CD4-positive, alpha-beta T cell (primary cell): ENCODE measurements at regions not wholly inside any gene's neighbourhood (a gene's known extent, or its start where the extent isn't known, plus 50 kb on each side); places are given as distances from the start of the nearest gene placed in this dataset.

Source experiments
- ATAC-seq: fragments of 200-7000 bp; cut with Tn5 transposase; one replicate; pipeline ENCODE4 v1.10.0; 2022; ENCODE audit warnings: mild to moderate bottlenecking; ENCODE audit not compliant: poor library complexity
- CTCF ChIA-PET: fragments of 350-600 bp; sonication (Branson Sonifier 250); formaldehyde crosslinking; loops from one replicate; lab custom pipeline; 2021; ENCODE audit warnings: antibody characterized with exemption, inconsistent platforms; lab: Charles Lee
- POLR2A ChIA-PET: fragments of 350-600 bp; sonication (Branson Sonifier 250); formaldehyde crosslinking; loops from one replicate; lab custom pipeline; 2021; ENCODE audit warnings: antibody characterized with exemption, inconsistent platforms; lab: Charles Lee
- DNase-seq, 14 experiments: peaks; one replicate each; pipeline ENCODE4 v3.0.0-alpha.2; 2013 to 2020; ENCODE audit warnings: mixed read lengths in 2 of 14
- H3K27ac ChIP-seq, 2 donors: one replicate each; pipeline versions ENCODE4 v1.5.1 to v1.7.0; 2013; ENCODE audit warnings: low read length in 2 of 2, low read depth in 1 of 2, mild to moderate bottlenecking in 1 of 2
- H3K27me3 ChIP-seq, 2 experiments: 1 replicate in 1 of 2; 2 replicates in 1 of 2; pipeline versions ENCODE4 v1.6.1 to v1.7.0; 2013; ENCODE audit warnings: low read length in 2 of 2, control low read depth in 1 of 2, mild to moderate bottlenecking in 1 of 2, moderate library complexity in 1 of 2; ENCODE audit not compliant: insufficient read depth in 2 of 2, control insufficient read depth in 1 of 2
- H3K36me3 ChIP-seq: one replicate; pipeline ENCODE4 v1.6.1; 2013; ENCODE audit warnings: low read length, control low read depth; ENCODE audit not compliant: insufficient read depth
- H3K4me1 ChIP-seq: one replicate; pipeline ENCODE4 v1.6.1; 2013; ENCODE audit warnings: low read length, control low read depth; ENCODE audit not compliant: insufficient read depth
- H3K4me3 ChIP-seq: one replicate; pipeline ENCODE4 v1.5.1; 2013; ENCODE audit warnings: mild to moderate bottlenecking, low read length, moderate library complexity
- H3K9me3 ChIP-seq, 2 experiments: 1 replicate in 1 of 2; 2 replicates in 1 of 2; pipeline versions ENCODE4 v1.6.1 to v1.7.0; 2013; ENCODE audit warnings: low read length in 2 of 2, mild to moderate bottlenecking in 2 of 2, control low read depth in 1 of 2, moderate library complexity in 1 of 2; ENCODE audit not compliant: control insufficient read depth in 1 of 2, insufficient read depth in 1 of 2
- H3K27ac Mint-ChIP-seq: one replicate; pipeline ENCODE4 v1.8.0; 2020; ENCODE audit warnings: mixed read lengths
- H3K27me3 Mint-ChIP-seq: one replicate; pipeline ENCODE4 v1.8.0; 2021; ENCODE audit warnings: mixed read lengths
- H3K36me3 Mint-ChIP-seq: one replicate; pipeline ENCODE4 v1.8.0; 2021; ENCODE audit warnings: low read depth, mixed read lengths
- H3K4me1 Mint-ChIP-seq: one replicate; pipeline ENCODE4 v1.8.0; 2021; ENCODE audit warnings: low read depth, mixed read lengths
- H3K4me3 Mint-ChIP-seq: one replicate; pipeline ENCODE4 v1.8.0; 2020; ENCODE audit warnings: mild to moderate bottlenecking, mixed read lengths
- H3K9me3 Mint-ChIP-seq: one replicate; pipeline ENCODE4 v1.8.0; 2020; ENCODE audit warnings: mixed read lengths
- intact Hi-C, 2 experiments: fragments of 100-400 bp; cut with DNase I in 1 of 2; cut with micrococcal nuclease in 1 of 2; formaldehyde crosslinking; loops; one replicate each; pipeline versions ENCODE4 v1.15.1 to v1.9.0; 2023 to 2025; cut with DNase I, micrococcal nuclease
- TF ChIP-seq, protein P1 (sequence below): fragments of 200-600 bp; IDR thresholded peaks from one replicate; pipeline ENCODE4 v1.8.0; 2022; ENCODE audit warnings: antibody characterized with exemption, mild to moderate bottlenecking

DNA sequence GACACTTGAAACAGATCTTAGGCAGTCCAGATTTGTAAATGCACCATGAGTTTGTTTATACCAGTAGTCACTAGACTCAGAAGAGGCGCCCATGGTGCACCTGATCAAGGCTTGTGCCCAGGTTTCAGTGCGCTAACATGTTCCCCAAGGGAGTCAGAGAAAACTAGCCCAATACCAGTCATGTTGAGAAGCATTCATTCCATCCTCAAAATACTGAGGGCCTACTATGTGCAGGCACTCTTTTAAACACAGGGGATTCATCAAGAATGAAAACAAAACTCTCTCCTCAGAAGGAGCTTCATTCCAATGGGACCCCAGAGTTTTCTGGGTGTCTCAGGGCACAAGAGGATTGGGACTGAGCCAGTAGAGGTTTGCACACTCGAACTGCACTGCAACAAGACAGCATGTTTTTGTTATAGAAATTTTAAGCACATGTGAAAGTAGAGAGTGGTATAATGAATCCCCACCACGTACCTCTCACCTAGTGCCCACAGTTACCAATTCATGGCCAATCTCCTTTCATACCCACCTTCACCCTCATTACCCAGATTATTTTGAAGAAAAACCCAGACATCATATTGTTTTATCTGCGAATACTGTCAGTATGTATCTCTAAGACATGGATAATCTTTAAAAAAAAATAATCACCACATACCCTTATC lies 55.0 kb upstream of the ARID5B start:
- Histone ChIP-seq H3K9me3 (no peaks in the 10 kb centered on the region), H3K36me3 (no peaks in the 10 kb centered on the region), H3K4me3 (no peak overlapping the region), H3K4me1 (no peaks in the 10 kb centered on the region), H3K27me3 (no peaks in the 10 kb centered on the region), H3K27ac (no peak overlapping the region)
- ATAC-seq = no peak
- no peaks in the 10 kb centered on the region for H3K9me3 Mint-ChIP-seq
- no peaks in the 10 kb centered on the region for H3K27me3 Mint-ChIP-seq
- CTCF ChIA-PET = no interaction called here
- H3K36me3 Mint-ChIP-seq = no peaks in the 10 kb centered on the region
- no peak overlapping the region for H3K27ac Mint-ChIP-seq
- TF ChIP-seq, protein P1, sequence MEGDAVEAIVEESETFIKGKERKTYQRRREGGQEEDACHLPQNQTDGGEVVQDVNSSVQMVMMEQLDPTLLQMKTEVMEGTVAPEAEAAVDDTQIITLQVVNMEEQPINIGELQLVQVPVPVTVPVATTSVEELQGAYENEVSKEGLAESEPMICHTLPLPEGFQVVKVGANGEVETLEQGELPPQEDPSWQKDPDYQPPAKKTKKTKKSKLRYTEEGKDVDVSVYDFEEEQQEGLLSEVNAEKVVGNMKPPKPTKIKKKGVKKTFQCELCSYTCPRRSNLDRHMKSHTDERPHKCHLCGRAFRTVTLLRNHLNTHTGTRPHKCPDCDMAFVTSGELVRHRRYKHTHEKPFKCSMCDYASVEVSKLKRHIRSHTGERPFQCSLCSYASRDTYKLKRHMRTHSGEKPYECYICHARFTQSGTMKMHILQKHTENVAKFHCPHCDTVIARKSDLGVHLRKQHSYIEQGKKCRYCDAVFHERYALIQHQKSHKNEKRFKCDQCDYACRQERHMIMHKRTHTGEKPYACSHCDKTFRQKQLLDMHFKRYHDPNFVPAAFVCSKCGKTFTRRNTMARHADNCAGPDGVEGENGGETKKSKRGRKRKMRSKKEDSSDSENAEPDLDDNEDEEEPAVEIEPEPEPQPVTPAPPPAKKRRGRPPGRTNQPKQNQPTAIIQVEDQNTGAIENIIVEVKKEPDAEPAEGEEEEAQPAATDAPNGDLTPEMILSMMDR = no peak
- no peak for DNase-seq
- POLR2A ChIA-PET = interaction anchor here (1.1 kb wide), 1 partner anchor 21 kb away, joined by 3 read pairs; no protein-coding TSS in a partner anchor
- intact Hi-C loops = no loop called here
- H3K4me1 Mint-ChIP-seq = peaks cover 7% of the 10 kb centered on the region
- H3K4me3 Mint-ChIP-seq = no peak overlapping the region

DNA sequence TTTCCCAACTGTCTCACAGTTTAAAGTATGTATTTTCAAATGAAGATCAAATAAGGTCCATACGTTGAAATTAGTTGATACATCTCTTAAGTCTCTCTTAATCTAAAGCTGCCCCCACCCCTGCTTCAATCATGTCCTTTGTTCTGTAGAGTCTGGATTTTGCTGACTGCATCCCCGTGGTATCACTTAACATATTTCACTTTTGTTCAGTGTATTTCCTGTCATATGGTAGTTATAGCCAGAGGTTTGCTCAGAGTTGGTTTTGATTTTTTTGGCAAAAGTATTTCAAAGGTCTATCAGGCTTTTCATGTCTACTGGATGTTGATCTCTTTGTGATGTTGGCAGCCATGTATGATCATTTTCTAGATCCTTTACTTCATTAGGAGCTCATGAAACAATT lies 54.4 kb upstream of the ARID5B start:
- Histone ChIP-seq H3K27me3 (no peaks in the 10 kb centered on the region), H3K36me3 (no peaks in the 10 kb centered on the region), H3K4me1 (no peaks in the 10 kb centered on the region), H3K27ac (no peak overlapping the region), H3K4me3 (no peak overlapping the region), H3K9me3 (no peaks in the 10 kb centered on the region)
- ChIA-PET CTCF (no interaction called here), POLR2A (interaction anchor here (1.1 kb wide), 1 partner anchor 20 kb away, joined by 3 read pairs; no protein-coding TSS in a partner anchor)
- Mint-ChIP-seq H3K36me3 (no peaks in the 10 kb centered on the region), H3K27ac (no peak overlapping the region), H3K4me1 (peaks cover 7% of the 10 kb centered on the region), H3K9me3 (no peaks in the 10 kb centered on the region), H3K27me3 (no peaks in the 10 kb centered on the region), H3K4me3 (no peak overlapping the region)
- TF ChIP-seq, protein P1 = no peak
- no peak for DNase-seq
- ATAC-seq = no peak
- intact Hi-C loops = no loop called here

- intact Hi-C loops = no loop called here
Measured at GRCh38 chr10:61847640-61848039, 53.9 kb upstream of the ARID5B start.

More at GRCh38 chr10:61847640-61848039, 53.9 kb upstream of the ARID5B start:
- H3K9me3 Mint-ChIP-seq = no peaks in the 10 kb centered on the region
- peaks cover 7% of the 10 kb centered on the region for H3K4me1 Mint-ChIP-seq
- H3K36me3 Mint-ChIP-seq = no peaks in the 10 kb centered on the region
- H3K4me1 ChIP-seq = no peaks in the 10 kb centered on the region
- no peaks in the 10 kb centered on the region for H3K9me3 ChIP-seq
- H3K27ac ChIP-seq = no peak overlapping the region
- DNase-seq (no peak), ATAC-seq (no peak)
- TF ChIP-seq, protein P1 = no peak
- ChIA-PET POLR2A (interaction anchor here (0.7 to 1.1 kb wide), 2 partner anchors 14 to 20 kb away, joined by 3 read pairs; no protein-coding TSS in a partner anchor), CTCF (no interaction called here)
- H3K27ac Mint-ChIP-seq = no peak overlapping the region
- no peaks in the 10 kb centered on the region for H3K27me3 Mint-ChIP-seq
- H3K27me3 ChIP-seq = no peaks in the 10 kb centered on the region
- H3K36me3 ChIP-seq = no peaks in the 10 kb centered on the region
- no peak overlapping the region for H3K4me3 Mint-ChIP-seq
- H3K4me3 ChIP-seq = no peak overlapping the region
